Activated naive CD8-positive, alpha-beta T cell (primary cell): ENCODE measurements at regions not wholly inside any gene's neighbourhood (a gene's known extent, or its start where the extent isn't known, plus 50 kb on each side); places are given as distances from the start of the nearest gene placed in this dataset.

Experiments used
- H3K27ac Mint-ChIP-seq: one replicate; pipeline ENCODE4 v1.8.0; 2021; ENCODE audit warnings: mixed read lengths
- H3K27me3 Mint-ChIP-seq: one replicate; pipeline ENCODE4 v1.8.0; 2021; ENCODE audit warnings: mixed read lengths
- H3K36me3 Mint-ChIP-seq: one replicate; pipeline ENCODE4 v1.8.0; 2021; ENCODE audit warnings: mixed read lengths
- H3K4me1 Mint-ChIP-seq: one replicate; pipeline ENCODE4 v1.8.0; 2021; ENCODE audit warnings: low read depth, mixed read lengths
- H3K4me3 Mint-ChIP-seq: one replicate; pipeline ENCODE4 v1.8.0; 2021; ENCODE audit warnings: mild to moderate bottlenecking, mixed read lengths
- H3K9me3 Mint-ChIP-seq: one replicate; pipeline ENCODE4 v1.8.0; 2021; ENCODE audit warnings: low read depth, mixed read lengths

GRCh38 chr12:24415934-24416333 lies 466.5 kb upstream of the SOX5 start:
- Mint-ChIP-seq H3K9me3 (no peaks in the 10 kb centered on the region), H3K4me1 (no peaks in the 10 kb centered on the region), H3K27ac (no peak overlapping the region), H3K27me3 (no peaks in the 10 kb centered on the region), H3K4me3 (no peak overlapping the region), H3K36me3 (no peaks in the 10 kb centered on the region)

GRCh38 chr12:24414480-24414879 lies 465.0 kb upstream of the SOX5 start:
- Mint-ChIP-seq H3K4me1 (no peaks in the 10 kb centered on the region), H3K27ac (no peak overlapping the region), H3K36me3 (no peaks in the 10 kb centered on the region), H3K4me3 (no peak overlapping the region), H3K27me3 (no peaks in the 10 kb centered on the region), H3K9me3 (no peaks in the 10 kb centered on the region)

GRCh38 chr12:24411948-24412347 lies 462.5 kb upstream of the SOX5 start:
- Mint-ChIP-seq H3K9me3 (no peaks in the 10 kb centered on the region), H3K4me3 (no peak overlapping the region), H3K36me3 (no peaks in the 10 kb centered on the region), H3K27me3 (no peaks in the 10 kb centered on the region), H3K27ac (no peak overlapping the region), H3K4me1 (no peaks in the 10 kb centered on the region)

- H3K27ac Mint-ChIP-seq: no peak overlapping the region
- no peaks in the 10 kb centered on the region for H3K4me1 Mint-ChIP-seq
- no peaks in the 10 kb centered on the region for H3K27me3 Mint-ChIP-seq
- H3K4me3 Mint-ChIP-seq: no peak overlapping the region
- no peaks in the 10 kb centered on the region for H3K36me3 Mint-ChIP-seq
- H3K9me3 Mint-ChIP-seq: no peaks in the 10 kb centered on the region
Measured at GRCh38 chr12:24409868-24410267, 460.4 kb upstream of the SOX5 start.

- no peak overlapping the region for H3K27ac Mint-ChIP-seq
- H3K27me3 Mint-ChIP-seq: peaks cover 1% of the 10 kb centered on the region
- H3K36me3 Mint-ChIP-seq: no peaks in the 10 kb centered on the region
- no peaks in the 10 kb centered on the region for H3K4me1 Mint-ChIP-seq
- no peak overlapping the region for H3K4me3 Mint-ChIP-seq
- H3K9me3 Mint-ChIP-seq: no peaks in the 10 kb centered on the region
Measured at GRCh38 chr12:24408305-24408704, 458.8 kb upstream of the SOX5 start.

GRCh38 chr12:24407884-24408283 lies 458.4 kb upstream of the SOX5 start:
- Mint-ChIP-seq H3K9me3 (no peaks in the 10 kb centered on the region), H3K36me3 (no peaks in the 10 kb centered on the region), H3K4me1 (no peaks in the 10 kb centered on the region), H3K27ac (no peak overlapping the region), H3K27me3 (peaks cover 1% of the 10 kb centered on the region), H3K4me3 (no peak overlapping the region)

GRCh38 chr12:24404086-24404815 lies 454.8 kb upstream of the SOX5 start:
- no peak overlapping the region for H3K27ac Mint-ChIP-seq
- no peaks in the 10 kb centered on the region for H3K4me1 Mint-ChIP-seq

GRCh38 chr12:24400533-24400932 lies 451.1 kb upstream of the SOX5 start:
- H3K4me1 Mint-ChIP-seq: no peaks in the 10 kb centered on the region
- no peaks in the 10 kb centered on the region for H3K36me3 Mint-ChIP-seq
- H3K9me3 Mint-ChIP-seq: no peaks in the 10 kb centered on the region
- no peak overlapping the region for H3K27ac Mint-ChIP-seq
- no peak overlapping the region for H3K4me3 Mint-ChIP-seq
- peaks cover 1% of the 10 kb centered on the region for H3K27me3 Mint-ChIP-seq

More at GRCh38 chr12:24404086-24404815, 454.8 kb upstream of the SOX5 start:
- Mint-ChIP-seq H3K27me3 (peaks cover 1% of the 10 kb centered on the region), H3K4me3 (no peak overlapping the region), H3K36me3 (no peaks in the 10 kb centered on the region), H3K9me3 (no peaks in the 10 kb centered on the region)

GRCh38 chr12:24398605-24399004 lies 449.1 kb upstream of the SOX5 start:
- H3K9me3 Mint-ChIP-seq: no peaks in the 10 kb centered on the region
- H3K4me1 Mint-ChIP-seq: no peaks in the 10 kb centered on the region
- no peaks in the 10 kb centered on the region for H3K27me3 Mint-ChIP-seq
- H3K36me3 Mint-ChIP-seq: no peaks in the 10 kb centered on the region
- H3K4me3 Mint-ChIP-seq: no peak overlapping the region
- H3K27ac Mint-ChIP-seq: no peak overlapping the region

GRCh38 chr12:24396224-24396623 lies 446.8 kb upstream of the SOX5 start:
- Mint-ChIP-seq H3K9me3 (peaks cover 6% of the 10 kb centered on the region), H3K27me3 (no peaks in the 10 kb centered on the region), H3K4me3 (no peak overlapping the region), H3K4me1 (no peaks in the 10 kb centered on the region), H3K36me3 (no peaks in the 10 kb centered on the region), H3K27ac (no peak overlapping the region)

GRCh38 chr12:24394246-24394645 lies 444.8 kb upstream of the SOX5 start:
- Mint-ChIP-seq H3K27ac (no peak overlapping the region), H3K4me3 (no peak overlapping the region), H3K27me3 (no peaks in the 10 kb centered on the region), H3K36me3 (no peaks in the 10 kb centered on the region), H3K4me1 (no peaks in the 10 kb centered on the region), H3K9me3 (peaks cover 13% of the 10 kb centered on the region)

GRCh38 chr12:24393071-24393470 lies 443.6 kb upstream of the SOX5 start:
- Mint-ChIP-seq H3K27ac (no peak overlapping the region), H3K9me3 (peaks cover 14% of the 10 kb centered on the region), H3K27me3 (no peaks in the 10 kb centered on the region), H3K4me1 (no peaks in the 10 kb centered on the region), H3K4me3 (no peak overlapping the region), H3K36me3 (no peaks in the 10 kb centered on the region)

GRCh38 chr12:24389394-24389793 lies 439.9 kb upstream of the SOX5 start:
- H3K9me3 Mint-ChIP-seq: peaks cover 14% of the 10 kb centered on the region
- no peak overlapping the region for H3K4me3 Mint-ChIP-seq
- no peak overlapping the region for H3K27ac Mint-ChIP-seq
- H3K4me1 Mint-ChIP-seq: no peaks in the 10 kb centered on the region
- no peaks in the 10 kb centered on the region for H3K27me3 Mint-ChIP-seq
- H3K36me3 Mint-ChIP-seq: no peaks in the 10 kb centered on the region

GRCh38 chr12:24387381-24387780 lies 437.9 kb upstream of the SOX5 start:
- Mint-ChIP-seq H3K4me3 (no peak overlapping the region), H3K27me3 (no peaks in the 10 kb centered on the region), H3K9me3 (peaks cover 14% of the 10 kb centered on the region), H3K36me3 (no peaks in the 10 kb centered on the region), H3K4me1 (no peaks in the 10 kb centered on the region), H3K27ac (no peak overlapping the region)

GRCh38 chr12:24386836-24387235 lies 437.4 kb upstream of the SOX5 start:
- Mint-ChIP-seq H3K9me3 (peaks cover 9% of the 10 kb centered on the region), H3K4me1 (no peaks in the 10 kb centered on the region)

GRCh38 chr12:24381790-24382189 lies 432.3 kb upstream of the SOX5 start:
- Mint-ChIP-seq H3K27me3 (no peaks in the 10 kb centered on the region), H3K36me3 (no peaks in the 10 kb centered on the region), H3K27ac (no peak overlapping the region), H3K4me1 (no peaks in the 10 kb centered on the region), H3K9me3 (peaks cover 3% of the 10 kb centered on the region), H3K4me3 (no peak overlapping the region)

More at GRCh38 chr12:24386836-24387235, 437.4 kb upstream of the SOX5 start:
- Mint-ChIP-seq H3K27ac (no peak overlapping the region), H3K27me3 (no peaks in the 10 kb centered on the region), H3K4me3 (no peak overlapping the region), H3K36me3 (no peaks in the 10 kb centered on the region)
